ENCODE measurements at regions not wholly inside any gene's neighbourhood (a gene's known extent, or its start where the extent isn't known, plus 50 kb on each side); places are given as distances from the start of the nearest gene placed in this dataset.
"Not testable (repeated sequence)": the region's sequence is repeated elsewhere in the genome, so short reads cannot be mapped to it uniquely, and the experiment has no call there.

DNA sequence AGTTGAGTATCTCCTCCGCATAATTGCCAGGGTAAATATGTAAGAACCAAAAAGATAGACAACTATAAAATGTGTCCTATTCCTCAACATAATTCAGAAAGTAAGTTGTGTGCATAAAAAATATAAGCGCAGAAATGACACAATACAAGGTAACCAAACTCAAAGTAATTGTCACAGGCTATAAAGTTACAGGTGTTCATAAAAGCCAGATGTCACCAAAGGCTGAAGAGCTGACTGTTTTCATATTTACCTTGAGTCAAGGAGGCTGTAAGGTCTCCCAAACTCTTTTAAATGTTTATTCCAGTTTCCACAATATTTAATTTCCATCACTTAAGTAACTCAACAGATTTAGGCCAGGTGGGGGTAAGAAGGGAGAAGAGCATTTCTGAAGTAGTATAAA lies 192.2 kb upstream of the MARCKS start:
- in situ Hi-C loops (cut with HindIII; ENCODE audit: low sequenced_read_pairs): no loop called here

DNA sequence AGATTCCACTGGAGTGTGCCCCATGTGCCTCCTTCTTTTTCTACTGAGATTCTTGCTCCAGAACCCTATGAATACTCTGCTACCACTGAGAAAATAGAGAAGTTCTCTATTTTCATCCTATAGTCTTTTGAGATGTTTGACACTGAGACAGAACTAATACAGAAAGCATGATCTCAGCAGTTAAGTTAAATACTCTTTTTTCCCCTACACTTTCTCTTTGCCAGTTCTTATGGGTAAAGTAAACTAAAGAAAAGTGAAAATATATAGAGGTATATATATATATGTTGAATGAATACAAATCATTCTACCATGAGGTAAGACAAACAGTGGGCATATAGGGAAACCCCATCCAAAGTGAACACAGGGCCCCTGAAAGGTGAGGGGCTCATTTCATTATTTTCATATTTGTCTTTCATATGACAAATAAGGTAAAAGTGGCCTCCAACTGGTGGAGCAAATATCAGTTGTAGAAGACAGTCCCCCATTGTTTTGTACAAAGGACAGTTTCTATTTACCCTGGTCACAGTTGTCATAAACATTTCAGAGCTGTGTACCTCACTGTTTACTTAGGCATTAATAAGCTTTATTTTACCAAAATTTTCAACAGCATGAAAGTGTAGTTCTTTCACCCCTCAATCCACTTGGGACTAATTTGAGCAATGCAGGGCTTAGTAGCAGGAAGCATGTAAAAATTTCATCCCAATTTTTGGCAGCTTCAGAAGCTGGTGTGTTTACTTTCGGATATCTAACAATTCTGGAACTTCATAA lies 188.3 kb upstream of the MARCKS start:
- in situ Hi-C loops (cut with HindIII; ENCODE audit: low sequenced_read_pairs): no loop called here

DNA sequence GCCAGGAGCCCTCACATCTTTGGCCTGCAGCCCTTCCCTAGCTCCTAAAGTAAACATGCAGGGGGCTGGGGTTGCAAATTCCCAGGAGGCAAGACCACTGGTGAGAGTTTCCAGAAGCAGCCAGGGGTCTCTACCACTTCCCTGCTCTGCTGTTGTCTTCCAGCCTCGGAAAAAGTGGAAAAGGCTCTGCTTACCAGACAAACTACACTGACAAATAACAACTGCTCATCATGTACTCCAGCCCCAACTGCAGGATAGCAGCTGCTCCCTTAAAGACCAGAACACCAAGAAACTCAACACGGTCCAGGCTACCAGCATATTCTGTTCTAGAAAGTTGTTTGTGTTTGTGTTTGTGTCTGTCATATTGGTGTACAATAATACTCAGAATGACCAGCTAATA lies 187.5 kb upstream of the MARCKS start:
- in situ Hi-C loops (cut with HindIII; ENCODE audit: low sequenced_read_pairs): no loop called here

DNA sequence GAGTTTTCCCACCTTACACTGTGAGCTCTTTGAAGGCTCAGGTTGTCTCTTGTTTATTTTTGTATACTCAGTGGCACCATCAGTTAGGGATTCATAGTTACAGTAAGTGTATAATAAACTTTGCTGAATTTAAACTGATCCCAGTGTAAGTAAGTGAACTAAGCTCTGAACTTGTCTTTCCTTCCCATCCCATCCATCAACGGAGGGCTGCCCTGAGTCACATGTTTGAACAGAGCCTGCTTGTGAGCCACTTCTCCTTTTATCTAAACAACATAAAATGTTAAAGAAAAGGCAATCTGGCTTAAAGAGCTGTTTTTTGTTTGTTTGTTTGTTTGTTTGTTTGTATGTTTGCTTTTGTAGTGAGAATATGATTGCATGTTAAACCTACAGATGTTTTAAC lies 185.7 kb upstream of the MARCKS start:
- in situ Hi-C loops (cut with HindIII; ENCODE audit: low sequenced_read_pairs): no loop called here

DNA sequence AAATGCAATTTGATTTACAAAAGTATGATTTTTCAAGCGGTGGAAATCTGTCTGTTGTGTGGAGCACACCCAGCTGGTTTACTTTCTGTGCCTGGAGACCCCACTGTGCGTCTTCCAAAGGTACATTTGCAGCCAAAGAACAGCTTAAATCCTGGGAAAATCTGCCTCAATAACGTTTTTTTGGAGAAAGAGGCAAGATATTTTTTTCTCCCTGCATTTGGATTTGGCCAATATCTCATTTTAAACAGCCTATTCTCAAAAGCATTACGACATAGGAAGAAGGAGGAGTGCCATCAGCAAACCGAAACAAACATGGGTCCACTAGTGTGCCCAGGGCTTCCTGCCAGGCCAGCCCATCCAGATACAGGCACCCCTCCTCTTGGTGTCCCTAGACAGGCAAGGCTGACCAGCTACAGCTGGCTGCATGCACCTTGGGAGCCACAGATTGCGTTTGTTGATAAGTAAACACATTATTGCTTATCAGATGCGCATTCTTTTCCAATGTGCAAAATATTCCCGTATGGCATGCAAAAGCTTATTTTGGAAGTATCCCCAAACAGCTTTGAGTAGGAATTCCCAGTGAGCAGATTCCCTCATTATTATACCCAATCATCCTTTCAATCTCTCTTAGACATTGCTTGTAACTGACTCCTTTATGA lies 184.5 kb upstream of the MARCKS start:
- in situ Hi-C loops (cut with HindIII; ENCODE audit: low sequenced_read_pairs): no loop called here

DNA sequence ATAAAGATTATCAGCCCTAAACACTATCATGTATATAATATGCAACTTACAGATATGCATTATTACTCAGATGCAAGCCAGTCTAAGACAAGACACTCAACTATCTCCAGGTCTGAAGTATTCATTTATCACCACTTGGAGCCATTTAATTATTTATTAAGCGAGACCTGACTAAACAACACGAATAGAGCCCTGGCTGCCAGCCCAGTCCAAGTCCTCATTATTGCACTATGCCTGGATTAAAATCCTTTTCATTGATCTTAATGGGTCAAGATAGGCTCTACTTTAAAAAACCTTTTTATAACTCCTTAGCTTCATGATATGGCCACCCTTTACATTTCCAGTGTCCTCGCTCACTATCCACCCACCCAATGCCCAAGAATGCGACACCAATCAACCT lies 183.1 kb upstream of the MARCKS start:
- in situ Hi-C loops (cut with HindIII; ENCODE audit: low sequenced_read_pairs): no loop called here

DNA sequence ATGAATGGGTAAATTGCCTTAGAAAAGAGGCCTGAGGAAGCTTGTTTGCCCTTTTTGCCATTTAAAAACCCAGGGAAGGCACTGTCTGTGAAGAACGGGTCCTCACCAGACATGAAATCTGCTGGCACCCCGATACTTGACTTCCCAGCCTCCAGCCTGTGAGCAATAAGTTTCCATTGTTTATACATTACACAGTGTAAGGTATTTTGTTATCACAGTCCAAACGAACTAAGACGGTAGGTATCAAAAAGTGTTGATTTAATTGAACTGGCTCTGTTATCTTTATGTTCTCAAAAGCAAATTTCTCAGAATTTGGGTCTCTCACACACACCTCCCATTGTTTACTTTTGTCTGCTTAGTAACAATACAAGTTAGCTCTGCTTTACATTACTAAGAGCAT lies 181.1 kb upstream of the MARCKS start:
- in situ Hi-C loops (cut with HindIII; ENCODE audit: low sequenced_read_pairs): no loop called here

DNA sequence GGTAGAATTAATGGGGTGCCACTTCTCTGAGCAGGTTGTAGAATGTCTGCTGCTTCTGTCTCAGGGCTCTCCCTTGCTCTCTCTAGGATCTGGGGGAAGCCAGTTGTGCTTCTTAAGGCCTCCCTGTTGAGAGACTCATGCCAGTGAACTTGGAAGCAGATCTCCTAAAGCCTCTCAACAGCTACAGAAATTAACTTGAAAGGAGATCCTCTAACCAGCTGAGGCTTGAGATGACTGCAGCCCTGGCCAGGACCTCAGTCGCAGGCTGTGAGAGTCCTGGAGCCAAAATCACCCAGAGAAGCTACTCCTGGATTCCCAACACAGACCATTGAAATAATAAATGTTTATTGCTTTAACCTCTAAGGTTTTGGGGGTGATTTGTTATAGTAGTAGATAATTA lies 180.2 kb upstream of the MARCKS start:
- in situ Hi-C loops (cut with HindIII; ENCODE audit: low sequenced_read_pairs): no loop called here

DNA sequence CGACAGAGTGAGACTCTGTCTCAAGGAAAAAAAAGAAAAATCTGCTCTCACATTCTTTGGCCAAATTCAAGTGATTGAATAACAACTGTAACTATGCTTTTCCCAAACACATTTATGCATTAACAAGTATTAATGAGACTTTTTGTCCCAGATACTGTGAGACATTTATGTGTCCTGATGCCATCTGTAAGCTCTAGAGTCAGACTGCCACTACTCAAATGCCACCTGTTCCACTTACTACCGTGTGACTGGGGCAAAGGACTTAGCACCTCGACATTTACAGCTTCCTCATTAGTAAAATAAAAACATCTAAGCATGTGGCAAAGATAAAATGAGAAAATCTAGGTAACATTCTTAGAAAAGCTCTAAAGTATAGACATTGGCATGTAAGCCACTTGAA lies 178.1 kb upstream of the MARCKS start:
- in situ Hi-C loops (cut with HindIII; ENCODE audit: low sequenced_read_pairs): no loop called here

DNA sequence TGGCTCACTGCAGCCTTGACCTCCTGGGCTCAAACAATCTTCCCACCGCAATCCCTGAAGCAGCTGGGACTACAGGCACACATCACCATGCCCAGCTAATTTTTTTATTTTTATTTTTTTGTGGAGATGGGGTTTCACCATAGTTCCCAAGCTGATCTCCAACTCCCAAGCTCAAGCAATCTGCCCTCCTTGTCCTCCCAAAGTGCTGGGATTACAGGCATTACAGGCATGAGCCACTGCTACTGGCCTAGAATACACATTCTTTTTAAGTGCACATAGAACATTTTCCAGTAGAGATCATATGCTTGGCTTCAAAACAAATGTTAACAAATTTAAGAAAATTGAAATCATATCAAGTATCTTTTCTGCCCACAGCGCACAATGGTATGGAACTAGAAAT lies 176.8 kb upstream of the MARCKS start:
- in situ Hi-C loops (cut with HindIII; ENCODE audit: low sequenced_read_pairs): no loop called here

DNA sequence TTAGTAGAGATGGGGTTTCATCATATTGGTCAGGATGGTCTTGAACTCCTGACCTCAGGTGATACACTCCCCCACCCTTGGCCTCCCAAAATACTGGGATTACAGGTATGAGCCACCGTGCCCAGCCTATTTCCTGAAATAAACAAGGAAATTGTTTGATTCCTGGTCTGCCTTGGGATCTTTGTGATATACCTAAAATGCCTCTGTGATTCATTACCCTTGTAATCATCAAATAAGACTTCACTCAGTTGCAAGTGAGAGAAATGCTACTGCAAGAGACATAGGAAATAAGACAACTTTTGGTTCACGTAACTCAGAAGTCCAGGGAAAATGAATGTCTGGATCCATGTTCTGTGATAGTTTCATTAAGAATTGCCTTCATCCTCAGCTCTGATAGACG lies 173.2 kb upstream of the MARCKS start:
- in situ Hi-C loops (cut with HindIII; ENCODE audit: low sequenced_read_pairs): no loop called here

DNA sequence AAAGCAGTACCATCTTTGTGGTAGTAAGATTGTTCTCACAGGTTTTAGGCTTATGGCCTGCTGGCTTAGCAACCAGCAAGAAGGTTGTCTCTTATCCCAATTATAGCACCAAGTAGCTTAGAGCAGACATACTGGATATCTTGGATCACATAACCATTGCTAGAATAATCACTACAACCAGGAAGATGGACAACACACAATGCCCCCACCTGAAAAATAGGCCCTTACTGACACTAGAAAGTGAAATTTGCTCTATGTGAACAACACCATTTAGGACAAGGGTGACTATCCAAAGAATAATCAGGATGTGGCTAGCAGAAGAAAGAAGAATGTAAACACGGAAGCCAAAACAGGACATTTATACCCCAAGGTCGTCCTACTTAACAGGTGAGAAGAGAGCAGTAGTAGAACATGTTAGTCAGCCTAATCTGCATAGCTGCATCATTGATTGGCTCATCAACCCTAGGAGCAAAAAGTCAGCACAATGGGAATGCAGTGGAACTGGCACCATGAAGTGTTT lies 172.7 kb upstream of the MARCKS start:
- in situ Hi-C loops (cut with HindIII; ENCODE audit: low sequenced_read_pairs): no loop called here

DNA sequence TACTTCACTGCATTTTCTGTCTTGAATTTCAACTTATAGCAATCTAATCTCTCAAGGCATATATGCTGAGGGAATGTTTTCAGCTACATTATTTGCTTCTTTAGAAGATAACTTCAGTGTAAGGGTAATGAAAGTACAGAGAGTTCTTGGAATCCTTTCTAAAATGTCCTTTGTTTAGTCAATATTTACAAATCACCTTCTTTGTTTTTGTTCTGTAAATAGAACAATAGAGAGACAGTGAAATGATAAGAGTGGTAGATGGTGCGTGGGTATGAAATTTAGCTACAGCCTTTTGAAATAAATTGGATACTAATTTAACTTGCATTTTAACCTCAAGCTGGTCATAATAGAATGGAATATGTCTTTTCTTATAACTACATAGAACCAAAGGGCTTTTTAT lies 171.1 kb upstream of the MARCKS start:
- in situ Hi-C loops (cut with HindIII; ENCODE audit: low sequenced_read_pairs): no loop called here

DNA sequence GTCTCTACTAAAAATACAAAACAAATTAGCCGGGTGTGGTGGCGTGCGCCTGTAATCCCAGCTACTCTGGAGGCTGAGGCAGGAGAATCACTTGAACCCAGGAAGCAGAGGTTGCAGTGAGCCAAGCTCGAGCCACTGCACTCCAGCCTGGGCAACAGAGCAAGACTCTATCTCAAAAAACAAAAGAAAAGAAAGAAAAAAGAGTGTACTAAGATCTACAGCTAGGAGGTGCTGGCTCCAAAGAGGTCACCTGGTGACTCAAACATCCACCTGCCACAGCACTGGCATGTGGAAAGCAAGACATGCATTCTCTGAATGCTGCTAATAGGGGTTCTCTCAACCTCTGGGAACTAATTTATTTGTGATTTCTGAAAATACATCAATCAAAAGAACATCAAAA lies 167.5 kb upstream of the MARCKS start:
- in situ Hi-C loops (cut with HindIII; ENCODE audit: low sequenced_read_pairs): not testable (repeated sequence)

DNA sequence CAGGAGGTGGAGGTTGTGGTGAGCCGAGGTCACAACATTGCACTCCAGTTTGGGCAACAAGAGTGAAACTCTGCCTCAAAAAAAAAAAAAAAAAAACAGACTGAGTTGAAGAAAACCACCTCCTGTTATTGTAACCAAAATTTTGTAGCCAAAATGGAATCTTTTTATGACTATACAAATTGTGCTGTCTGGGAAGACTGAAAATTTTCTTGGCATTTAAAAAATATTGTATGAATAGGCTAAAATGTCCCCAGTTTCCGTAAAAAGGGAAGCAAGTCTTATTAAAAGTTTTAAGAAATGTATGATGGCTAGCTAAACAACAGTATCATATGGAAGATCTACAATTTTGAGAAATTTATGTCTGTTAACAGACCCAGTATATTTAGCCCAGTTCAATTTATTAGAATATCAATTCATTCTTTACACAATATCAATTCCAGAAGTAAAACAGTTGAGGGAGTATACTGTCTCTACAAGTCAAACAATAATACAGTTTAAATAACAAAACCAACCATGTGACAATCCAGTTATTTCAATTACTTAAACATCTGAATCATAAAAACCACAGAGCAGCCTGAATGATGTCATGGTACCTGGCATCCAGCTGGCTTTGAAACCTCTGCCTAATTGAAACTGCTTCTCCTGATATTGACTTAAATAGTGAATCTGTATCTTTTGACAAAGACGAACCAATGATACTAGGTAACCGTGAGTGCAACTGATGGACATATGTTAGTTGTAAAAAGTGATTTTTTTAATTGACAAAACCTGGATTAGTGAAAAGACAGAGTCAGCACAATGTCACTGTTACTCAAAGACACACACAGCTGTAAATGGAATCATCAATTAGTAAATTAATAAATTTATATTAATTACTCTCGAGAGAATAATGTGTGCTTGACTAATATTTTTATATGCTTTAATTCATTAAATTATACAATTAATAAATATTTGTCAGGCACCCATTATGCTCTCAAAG lies 166.6 kb upstream of the MARCKS start:
- in situ Hi-C loops (cut with HindIII; ENCODE audit: low sequenced_read_pairs): no loop called here

DNA sequence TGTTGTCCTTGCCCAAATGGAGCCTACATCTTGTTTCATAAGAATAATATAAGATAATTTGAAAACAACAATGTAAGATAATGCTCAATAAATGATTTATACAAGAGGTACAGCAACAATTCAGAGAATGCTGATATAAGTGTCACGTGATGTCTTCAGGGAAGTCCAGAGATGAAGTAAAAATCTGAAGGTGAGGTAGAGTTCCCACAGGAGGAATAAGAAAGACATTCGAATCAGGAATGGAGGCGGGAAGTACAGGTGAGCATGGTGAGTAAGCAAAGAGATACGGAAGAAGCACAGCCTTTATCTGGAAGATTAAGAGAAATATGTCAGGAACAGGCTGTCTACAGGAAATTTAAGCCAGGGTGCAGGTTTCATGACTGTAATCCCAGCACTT lies 165.9 kb upstream of the MARCKS start:
- in situ Hi-C loops (cut with HindIII; ENCODE audit: low sequenced_read_pairs): no loop called here

DNA sequence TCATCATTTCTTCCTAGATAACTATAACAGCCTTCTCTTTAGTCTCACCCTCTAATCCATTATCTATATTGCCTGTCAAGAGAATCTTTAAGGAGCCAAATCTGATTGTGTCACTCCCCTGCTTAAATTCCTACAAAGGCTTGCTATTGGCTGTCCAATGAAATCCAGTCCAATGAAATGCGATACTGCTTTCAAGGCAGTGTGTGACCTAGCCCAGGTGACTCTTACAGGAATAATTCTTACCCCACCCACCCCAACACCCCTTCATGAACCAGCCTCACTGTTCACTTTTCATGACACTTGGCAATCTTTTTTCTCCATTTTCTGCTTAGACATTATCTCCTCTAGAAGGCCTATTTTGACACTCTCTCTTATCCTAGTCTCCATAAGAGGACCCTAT lies 163.3 kb upstream of the MARCKS start:
- in situ Hi-C loops (cut with HindIII; ENCODE audit: low sequenced_read_pairs): no loop called here

DNA sequence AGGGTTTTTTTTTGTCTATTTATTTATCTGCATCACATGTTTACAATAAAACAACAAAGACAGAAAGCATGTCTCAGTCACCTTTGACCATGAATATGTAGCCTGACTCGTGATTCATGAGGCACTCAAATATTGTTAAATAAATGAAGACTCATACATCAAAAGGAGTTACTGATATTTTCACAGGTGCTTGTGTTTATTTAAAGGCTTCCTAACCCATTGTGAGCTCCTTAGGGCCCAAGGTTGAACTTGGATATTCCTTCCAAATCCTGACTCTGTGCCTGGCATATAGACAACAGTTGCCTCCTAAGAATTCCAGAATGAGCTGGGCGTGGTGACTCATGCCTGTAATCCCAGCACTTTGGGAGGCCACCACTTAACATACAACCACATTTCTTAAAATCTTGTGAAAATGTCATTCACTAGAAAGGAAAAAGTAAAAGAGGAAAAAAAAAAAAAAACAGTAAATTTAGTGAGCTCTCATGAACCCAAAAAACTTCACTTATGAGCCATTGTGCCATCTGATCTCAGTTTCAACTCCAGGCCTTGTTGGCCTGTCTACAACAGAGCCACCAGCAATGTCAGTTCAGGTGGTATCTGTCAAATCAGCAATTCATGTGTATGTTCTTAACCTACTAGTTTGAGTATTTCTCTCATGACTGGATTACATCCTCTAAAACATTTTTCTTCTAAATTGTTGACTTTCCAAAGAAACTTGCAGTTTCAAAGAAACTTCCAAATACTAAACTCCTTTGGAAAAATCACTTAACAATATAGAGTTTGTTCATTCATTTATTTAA lies 162.7 kb upstream of the MARCKS start:
- in situ Hi-C loops (cut with HindIII; ENCODE audit: low sequenced_read_pairs): no loop called here

DNA sequence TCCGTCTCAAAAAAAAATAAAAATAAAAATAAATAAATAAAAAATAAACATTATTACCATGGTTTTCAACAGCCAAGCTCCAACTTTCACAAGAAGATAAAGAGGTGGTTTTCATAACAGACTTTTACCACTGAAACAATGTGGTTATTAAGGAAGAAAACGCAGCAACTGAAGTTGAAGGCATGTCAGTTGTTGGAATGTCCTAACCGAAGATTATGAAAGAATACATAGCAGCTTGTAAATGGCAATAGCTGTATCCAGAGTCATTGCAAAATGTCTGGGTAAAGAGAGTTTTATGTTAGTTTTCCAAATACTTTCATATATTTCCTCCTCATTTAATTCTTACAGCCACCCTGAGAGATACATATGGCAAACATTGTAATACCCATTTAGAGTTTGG lies 161.6 kb upstream of the MARCKS start:
- in situ Hi-C loops (cut with HindIII; ENCODE audit: low sequenced_read_pairs): no loop called here

DNA sequence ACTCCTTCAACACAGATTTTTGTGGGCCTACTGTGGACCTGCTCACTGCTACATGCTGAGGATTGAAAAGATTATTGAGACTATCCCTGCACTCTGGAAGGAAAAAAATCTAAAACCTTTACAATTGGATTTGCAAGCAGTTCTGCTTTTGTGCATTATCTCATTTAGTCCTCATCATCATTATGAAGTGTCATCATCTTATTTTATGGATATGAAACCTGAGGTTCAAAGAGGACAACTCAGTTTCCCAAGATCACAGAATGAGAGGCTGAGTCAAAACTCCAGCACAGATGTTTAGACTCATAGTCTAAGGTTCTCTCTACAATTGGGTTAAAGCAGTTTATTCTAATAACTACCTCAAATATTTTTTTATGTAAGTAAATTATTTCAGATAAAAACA lies 160.2 kb upstream of the MARCKS start:
- in situ Hi-C loops (cut with HindIII; ENCODE audit: low sequenced_read_pairs): no loop called here
